ENCODE measurements at regions not wholly inside any gene's neighbourhood (a gene's known extent, or its start where the extent isn't known, plus 50 kb on each side); places are given as distances from the start of the nearest gene placed in this dataset.

GRCh38 chr2:103512442-103512841 is 750.6 kb downstream of the TMEM182 start:
- no peaks in the 10 kb centered on the region for H3K79me2 ChIP-seq (ENCODE audit: insufficient read depth, low read length)
- H3K9me3 ChIP-seq (ENCODE audit: insufficient read depth, low read depth, low read length): no peaks in the 10 kb centered on the region
- H4K20me1 ChIP-seq (ENCODE audit: insufficient read depth, low read length, poor library complexity, severe bottlenecking): no peaks in the 10 kb centered on the region
- TF ChIP-seq EZH2phosphoT487 (IDR thresholded peaks at IDR 0.05; ENCODE audit: borderline replicate concordance) (no peak), CTCF (conservative IDR thresholded peaks at IDR 0.05; ENCODE audit: low read length) (no peak)
- H3K9me2 ChIP-seq (replicated peaks; ENCODE audit: low read depth, low read length): no peaks in the 10 kb centered on the region
- no peak overlapping the region for H3K4me2 ChIP-seq (ENCODE audit: low read depth, low read length, poor library complexity, severe bottlenecking)
- H3K27me3 ChIP-seq (ENCODE audit: insufficient read depth, low read length, poor library complexity, severe bottlenecking): no peaks in the 10 kb centered on the region
- no peaks in the 10 kb centered on the region for H3K4me1 ChIP-seq (ENCODE audit: insufficient read depth, low read length, poor library complexity, severe bottlenecking)
- no peaks in the 10 kb centered on the region for H3K36me3 ChIP-seq (ENCODE audit: insufficient read depth, low read length)
- H3K9ac ChIP-seq (ENCODE audit: low read depth, low read length, poor library complexity, severe bottlenecking): no peak overlapping the region
- H3K4me3 ChIP-seq (ENCODE audit: low read length, poor library complexity, severe bottlenecking): no peak overlapping the region
- H2AFZ ChIP-seq (ENCODE audit: low read length): no peak overlapping the region
- no peaks in the 10 kb centered on the region for H3F3A ChIP-seq (ENCODE audit: low read depth)

GRCh38 chr2:103520547-103520946 is 758.7 kb downstream of the TMEM182 start:
- no peaks in the 10 kb centered on the region for H3K36me3 ChIP-seq (ENCODE audit: insufficient read depth, low read length)
- no peak overlapping the region for H3K4me2 ChIP-seq (ENCODE audit: low read depth, low read length, poor library complexity, severe bottlenecking)
- no peak overlapping the region for H3K9ac ChIP-seq (ENCODE audit: low read depth, low read length, poor library complexity, severe bottlenecking)
- H4K20me1 ChIP-seq (ENCODE audit: insufficient read depth, low read length, poor library complexity, severe bottlenecking): no peaks in the 10 kb centered on the region
- no peaks in the 10 kb centered on the region for H3F3A ChIP-seq (ENCODE audit: low read depth)
- no peak for TF ChIP-seq CTCF (conservative IDR thresholded peaks at IDR 0.05; ENCODE audit: low read length)
- H3K9me2 ChIP-seq (replicated peaks; ENCODE audit: low read depth, low read length): 0 out of 2 replicates have a peak, but pooled peaks cover 4% of the 10 kb centered on the region
- H3K9me3 ChIP-seq (ENCODE audit: insufficient read depth, low read depth, low read length): no peaks in the 10 kb centered on the region
- H3K4me1 ChIP-seq (ENCODE audit: insufficient read depth, low read length, poor library complexity, severe bottlenecking): no peaks in the 10 kb centered on the region
- H3K79me2 ChIP-seq (ENCODE audit: insufficient read depth, low read length): no peaks in the 10 kb centered on the region
- H3K4me3 ChIP-seq (ENCODE audit: low read length, poor library complexity, severe bottlenecking): no peak overlapping the region
- no peaks in the 10 kb centered on the region for H3K27me3 ChIP-seq (ENCODE audit: insufficient read depth, low read length, poor library complexity, severe bottlenecking)
- H2AFZ ChIP-seq (ENCODE audit: low read length): no peak overlapping the region

- 0 out of 2 replicates have a peak, but pooled peaks cover 4% of the 10 kb centered on the region for H3K9me2 ChIP-seq (replicated peaks; ENCODE audit: low read depth, low read length)
- no peaks in the 10 kb centered on the region for H3K9me3 ChIP-seq (ENCODE audit: insufficient read depth, low read depth, low read length)
- no peaks in the 10 kb centered on the region for H4K20me1 ChIP-seq (ENCODE audit: insufficient read depth, low read length, poor library complexity, severe bottlenecking)
- H3K79me2 ChIP-seq (ENCODE audit: insufficient read depth, low read length): no peaks in the 10 kb centered on the region
- H2AFZ ChIP-seq (ENCODE audit: low read length): no peak overlapping the region
- H3K27me3 ChIP-seq (ENCODE audit: insufficient read depth, low read length, poor library complexity, severe bottlenecking): no peaks in the 10 kb centered on the region
- H3K36me3 ChIP-seq (ENCODE audit: insufficient read depth, low read length): no peaks in the 10 kb centered on the region
- no peaks in the 10 kb centered on the region for H3K4me1 ChIP-seq (ENCODE audit: insufficient read depth, low read length, poor library complexity, severe bottlenecking)
- TF ChIP-seq CTCF (conservative IDR thresholded peaks at IDR 0.05; ENCODE audit: low read length) (no peak), EZH2phosphoT487 (IDR thresholded peaks at IDR 0.05; ENCODE audit: borderline replicate concordance) (no peak)
- no peaks in the 10 kb centered on the region for H3F3A ChIP-seq (ENCODE audit: low read depth)
- H3K4me2 ChIP-seq (ENCODE audit: low read depth, low read length, poor library complexity, severe bottlenecking): no peak overlapping the region
- H3K4me3 ChIP-seq (ENCODE audit: low read length, poor library complexity, severe bottlenecking): no peak overlapping the region
- no peak overlapping the region for H3K9ac ChIP-seq (ENCODE audit: low read depth, low read length, poor library complexity, severe bottlenecking)
Observed at GRCh38 chr2:103525756-103526155, 763.9 kb downstream of the TMEM182 start.
